GF-D8 (cell line): ENCODE measurements at regions not wholly inside any gene's neighbourhood (a gene's known extent, or its start where the extent isn't known, plus 50 kb on each side); places are given as distances from the start of the nearest gene placed in this dataset.

Experiments used
- DNase-seq: peaks from one replicate; lab custom pipeline; 2025; lab: John Stamatoyannopoulos, UW

- no peak for DNase-seq
Observed at GRCh38 chr12:67589078-67589477, 59.5 kb upstream of the DYRK2 start.

- no peak for DNase-seq
Observed at GRCh38 chr12:67590149-67590790, 58.3 kb upstream of the DYRK2 start.

GRCh38 chr12:67592228-67593011 lies 56.1 kb upstream of the DYRK2 start:
- DNase-seq = no peak

- no peak for DNase-seq
Observed at GRCh38 chr12:67593041-67593440, 55.5 kb upstream of the DYRK2 start.

GRCh38 chr12:67593461-67594330 lies 54.8 kb upstream of the DYRK2 start:
- no peak for DNase-seq

GRCh38 chr12:67594888-67595287 lies 53.7 kb upstream of the DYRK2 start:
- no peak for DNase-seq

- no peak for DNase-seq
Observed at GRCh38 chr12:67595365-67595764, 53.2 kb upstream of the DYRK2 start.

- no peak for DNase-seq
Observed at GRCh38 chr12:67598598-67598997, 49.9 kb upstream of the DYRK2 start.
